ENCODE measurements at regions not wholly inside any gene's neighbourhood (a gene's known extent, or its start where the extent isn't known, plus 50 kb on each side); places are given as distances from the start of the nearest gene placed in this dataset.
A peak's percentile ranks its signal among the peaks of the same experiment; 100 is the strongest.
"Not testable (repeated sequence)": the region's sequence is repeated elsewhere in the genome, so short reads cannot be mapped to it uniquely, and the experiment has no call there.

DNA sequence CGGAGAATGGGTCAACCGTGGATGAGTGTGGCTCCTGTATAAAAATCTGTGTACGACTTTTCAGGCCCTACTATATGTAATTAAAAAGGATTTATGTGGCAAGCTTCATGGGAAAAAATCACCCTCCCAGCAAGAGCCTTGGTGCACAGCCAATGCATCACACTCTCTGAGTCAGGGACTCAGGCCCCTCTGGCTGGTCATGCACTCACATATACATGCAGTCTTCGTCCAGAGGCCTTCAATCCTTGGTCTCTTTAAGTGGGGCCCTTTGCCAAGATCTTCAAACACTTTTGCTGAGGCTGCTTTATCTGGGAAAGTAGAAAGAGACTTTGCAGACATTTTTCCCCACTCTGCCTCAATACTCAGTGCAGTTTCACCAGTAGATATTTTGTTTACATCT, 311.4 kb upstream of the FSTL5 start:
- ChIA-PET CTCF (no interaction called here), POLR2A (no interaction called here)
- no peak overlapping the region for H3K27ac ChIP-seq
- no peaks in the 10 kb centered on the region for H3K4me1 ChIP-seq
- no peak overlapping the region for H3K4me3 ChIP-seq
- no peak for FAIRE-seq
- no peak for ATAC-seq
- 16% methylated on average over 3 of the region's 4 CpGs for WGBS (ENCODE audit: missing lambda C conversion rate)
- no peak overlapping the region for H3K4me2 ChIP-seq
- no peaks in the 10 kb centered on the region for H3K9me3 ChIP-seq
- no peak for DNase-seq (ENCODE audit: low read depth in 1 of 2, low spot score in 1 of 2)
- TF ChIP-seq CHD2 (IDR thresholded peaks at IDR 0.05; ENCODE audit: low read length, partially characterized antibody) (no peak), SREBF2 (IDR thresholded peaks at IDR 0.05) (no peak), TP53 (CRISPR knock-in tag; IDR thresholded peaks at IDR 0.05) (no peak), EP300 (IDR thresholded peaks at IDR 0.05) (no peak), HOXA7 (CRISPR knock-in tag; IDR thresholded peaks at IDR 0.05) (no peak), ZC3H11A (IDR thresholded peaks at IDR 0.05) (no peak), CBX8 (IDR thresholded peaks at IDR 0.05) (no peak), RARB (CRISPR knock-in tag; IDR thresholded peaks at IDR 0.05) (no peak), ELK1 (IDR thresholded peaks at IDR 0.05; ENCODE audit: low read depth, low read length) (no peak)

DNA sequence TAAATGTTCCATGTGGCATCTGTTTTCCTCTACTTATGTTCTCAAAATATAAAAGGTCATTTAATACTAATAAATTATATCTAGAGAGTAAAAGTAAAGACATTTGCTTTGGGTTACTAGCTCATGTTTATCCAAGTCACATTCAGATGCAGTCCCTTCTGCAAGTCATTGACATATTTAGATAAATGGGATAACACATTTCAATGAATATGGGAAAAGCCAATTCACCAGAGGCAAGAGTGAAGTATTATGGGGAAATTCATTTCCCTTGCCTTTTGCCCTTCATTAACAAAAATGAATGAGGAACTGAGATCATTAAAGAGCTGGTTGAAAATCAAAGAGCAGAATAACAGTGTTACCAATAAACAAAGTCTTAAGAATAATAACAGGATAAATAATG, 306.2 kb upstream of the FSTL5 start:
- DNase-seq (ENCODE audit: low read depth in 1 of 2, low spot score in 1 of 2) = no peak
- Histone ChIP-seq H3K4me2 (no peak overlapping the region), H3K4me1 (no peaks in the 10 kb centered on the region), H3K27ac (no peak overlapping the region), H3K4me3 (no peak overlapping the region), H3K9me3 (no peaks in the 10 kb centered on the region)
- ATAC-seq = no peak
- FAIRE-seq = no peak
- TF ChIP-seq HDAC2 (IDR thresholded peaks at IDR 0.05) (no peak), ZSCAN20 (CRISPR knock-in tag; IDR thresholded peaks at IDR 0.05) (no peak), FOSB (CRISPR knock-in tag; IDR thresholded peaks at IDR 0.05) (no peak), HOXA7 (CRISPR knock-in tag; IDR thresholded peaks at IDR 0.05) (no peak), RCOR1 (IDR thresholded peaks at IDR 0.05; ENCODE audit: low read depth, low read length) (no peak)
- TF ChIP-seq, protein P1, sequence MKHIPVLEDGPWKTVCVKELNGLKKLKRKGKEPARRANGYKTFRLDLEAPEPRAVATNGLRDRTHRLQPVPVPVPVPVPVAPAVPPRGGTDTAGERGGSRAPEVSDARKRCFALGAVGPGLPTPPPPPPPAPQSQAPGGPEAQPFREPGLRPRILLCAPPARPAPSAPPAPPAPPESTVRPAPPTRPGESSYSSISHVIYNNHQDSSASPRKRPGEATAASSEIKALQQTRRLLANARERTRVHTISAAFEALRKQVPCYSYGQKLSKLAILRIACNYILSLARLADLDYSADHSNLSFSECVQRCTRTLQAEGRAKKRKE (CRISPR knock-in tag; IDR thresholded peaks at IDR 0.05; ENCODE audit: low read depth) = no peak
- ChIA-PET CTCF (no interaction called here), POLR2A (no interaction called here)

DNA sequence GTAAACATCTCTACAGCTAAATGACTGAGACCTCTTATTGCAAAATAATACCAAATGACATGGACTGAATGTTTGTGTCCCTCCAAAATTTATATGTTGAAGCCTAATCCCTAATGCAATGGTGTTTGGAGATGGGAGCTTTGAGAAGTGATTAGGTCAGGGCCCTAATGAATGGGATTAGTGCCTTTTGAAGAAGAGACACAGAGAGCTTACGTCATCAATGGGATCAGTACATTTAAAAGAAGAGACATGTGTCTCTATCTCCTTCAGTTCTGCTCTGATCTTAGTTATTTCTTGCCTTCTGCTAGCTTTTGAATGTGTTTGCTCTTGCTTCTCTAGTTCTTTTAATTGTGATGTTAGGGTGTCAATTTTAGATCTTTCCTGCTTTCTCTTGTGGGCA, 301.6 kb upstream of the FSTL5 start:
- H3K9me3 ChIP-seq; H3K27ac ChIP-seq; H3K4me1 ChIP-seq; POLR2A ChIA-PET; FAIRE-seq; H3K4me2 ChIP-seq; CTCF ChIA-PET; H3K4me3 ChIP-seq; ATAC-seq; DNase-seq (ENCODE audit: low read depth in 1 of 2, low spot score in 1 of 2): not testable (repeated sequence)
- WGBS (ENCODE audit: missing lambda C conversion rate) = 25% methylated on average over 1 of the region's 1 CpG

- Histone ChIP-seq H3K4me3 (no peak overlapping the region), H3K27ac (no peak overlapping the region), H3K4me1 (no peaks in the 10 kb centered on the region), H3K4me2 (no peak overlapping the region), H3K9me3 (no peaks in the 10 kb centered on the region)
- DNase-seq (ENCODE audit: low read depth in 1 of 2, low spot score in 1 of 2) (no peak), ATAC-seq (no peak), FAIRE-seq (no peak)
- no peak for TF ChIP-seq HOXB5 (CRISPR knock-in tag; IDR thresholded peaks at IDR 0.05)
- TF ChIP-seq, protein P2, sequence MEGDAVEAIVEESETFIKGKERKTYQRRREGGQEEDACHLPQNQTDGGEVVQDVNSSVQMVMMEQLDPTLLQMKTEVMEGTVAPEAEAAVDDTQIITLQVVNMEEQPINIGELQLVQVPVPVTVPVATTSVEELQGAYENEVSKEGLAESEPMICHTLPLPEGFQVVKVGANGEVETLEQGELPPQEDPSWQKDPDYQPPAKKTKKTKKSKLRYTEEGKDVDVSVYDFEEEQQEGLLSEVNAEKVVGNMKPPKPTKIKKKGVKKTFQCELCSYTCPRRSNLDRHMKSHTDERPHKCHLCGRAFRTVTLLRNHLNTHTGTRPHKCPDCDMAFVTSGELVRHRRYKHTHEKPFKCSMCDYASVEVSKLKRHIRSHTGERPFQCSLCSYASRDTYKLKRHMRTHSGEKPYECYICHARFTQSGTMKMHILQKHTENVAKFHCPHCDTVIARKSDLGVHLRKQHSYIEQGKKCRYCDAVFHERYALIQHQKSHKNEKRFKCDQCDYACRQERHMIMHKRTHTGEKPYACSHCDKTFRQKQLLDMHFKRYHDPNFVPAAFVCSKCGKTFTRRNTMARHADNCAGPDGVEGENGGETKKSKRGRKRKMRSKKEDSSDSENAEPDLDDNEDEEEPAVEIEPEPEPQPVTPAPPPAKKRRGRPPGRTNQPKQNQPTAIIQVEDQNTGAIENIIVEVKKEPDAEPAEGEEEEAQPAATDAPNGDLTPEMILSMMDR (IDR thresholded peaks at IDR 0.05) = peak; percentile 22; the same call in 2 of the 3 replicates
- TF ChIP-seq SMC3 (IDR thresholded peaks at IDR 0.05) = 0 out of 3 replicates have a peak, but pooled peaks have one; percentile 23
- no peak for TF ChIP-seq ZC3H11A (IDR thresholded peaks at IDR 0.05)
- TF ChIP-seq HOXA7 (CRISPR knock-in tag; IDR thresholded peaks at IDR 0.05) = no peak
- no peak for TF ChIP-seq NR3C1 (IDR thresholded peaks at IDR 0.05)
- no peak for TF ChIP-seq FOSL2 (IDR thresholded peaks at IDR 0.05)
- no peak for TF ChIP-seq FOSL2 (CRISPR knock-in tag; IDR thresholded peaks at IDR 0.05)
- TF ChIP-seq RAD21 (conservative IDR thresholded peaks at IDR 0.05 in 1 of 2, IDR thresholded peaks at IDR 0.05 in 1 of 2) = peak; percentile 38 to 42; a peak in 4 of 5 replicates
- ChIA-PET POLR2A (no interaction called here), CTCF (interaction anchor here (0.6 kb wide), 1 partner anchor 31 kb away, joined by 3 read pairs; no protein-coding TSS in a partner anchor)
- WGBS (ENCODE audit: missing lambda C conversion rate) = 3% methylated on average over 1 of the region's 1 CpG
Measured at GRCh38 chr4:162461952-162462351, 298.2 kb upstream of the FSTL5 start.
